ENCODE measurements at regions not wholly inside any gene's neighbourhood (a gene's known extent, or its start where the extent isn't known, plus 50 kb on each side); places are given as distances from the start of the nearest gene placed in this dataset.

GRCh38 chr6:20269181-20269580, 56.9 kb upstream of the MBOAT1 start:
- TF ChIP-seq, protein P1, sequence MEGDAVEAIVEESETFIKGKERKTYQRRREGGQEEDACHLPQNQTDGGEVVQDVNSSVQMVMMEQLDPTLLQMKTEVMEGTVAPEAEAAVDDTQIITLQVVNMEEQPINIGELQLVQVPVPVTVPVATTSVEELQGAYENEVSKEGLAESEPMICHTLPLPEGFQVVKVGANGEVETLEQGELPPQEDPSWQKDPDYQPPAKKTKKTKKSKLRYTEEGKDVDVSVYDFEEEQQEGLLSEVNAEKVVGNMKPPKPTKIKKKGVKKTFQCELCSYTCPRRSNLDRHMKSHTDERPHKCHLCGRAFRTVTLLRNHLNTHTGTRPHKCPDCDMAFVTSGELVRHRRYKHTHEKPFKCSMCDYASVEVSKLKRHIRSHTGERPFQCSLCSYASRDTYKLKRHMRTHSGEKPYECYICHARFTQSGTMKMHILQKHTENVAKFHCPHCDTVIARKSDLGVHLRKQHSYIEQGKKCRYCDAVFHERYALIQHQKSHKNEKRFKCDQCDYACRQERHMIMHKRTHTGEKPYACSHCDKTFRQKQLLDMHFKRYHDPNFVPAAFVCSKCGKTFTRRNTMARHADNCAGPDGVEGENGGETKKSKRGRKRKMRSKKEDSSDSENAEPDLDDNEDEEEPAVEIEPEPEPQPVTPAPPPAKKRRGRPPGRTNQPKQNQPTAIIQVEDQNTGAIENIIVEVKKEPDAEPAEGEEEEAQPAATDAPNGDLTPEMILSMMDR (IDR thresholded peaks at IDR 0.05), result no peak
- no peak for TF ChIP-seq ZFX (IDR thresholded peaks at IDR 0.05; ENCODE audit: borderline replicate concordance)

Data from 22Rv1 (cell line).